HS-5 (cell line): ENCODE measurements at regions not wholly inside any gene's neighbourhood (a gene's known extent, or its start where the extent isn't known, plus 50 kb on each side); places are given as distances from the start of the nearest gene placed in this dataset.
"Not testable (repeated sequence)": the region's sequence is repeated elsewhere in the genome, so short reads cannot be mapped to it uniquely, and the experiment has no call there.

ENCODE experiments used
- DNase-seq: peaks from one replicate; pipeline ENCODE4 v3.0.0-alpha.2; 2012; ENCODE audit warnings: low read depth

GRCh38 chr1:79302380-79302930 is 295.9 kb upstream of the ADGRL4 start:
- DNase-seq, result no peak

GRCh38 chr1:79295967-79296366 is 289.4 kb upstream of the ADGRL4 start:
- DNase-seq, result no peak

GRCh38 chr1:79293611-79294010 is 287.1 kb upstream of the ADGRL4 start:
- DNase-seq, result no peak

GRCh38 chr1:79290927-79291474 is 284.5 kb upstream of the ADGRL4 start:
- no peak for DNase-seq

- DNase-seq, result no peak
Measured at GRCh38 chr1:79287982-79288381, 281.5 kb upstream of the ADGRL4 start.

- DNase-seq, result no peak
Measured at GRCh38 chr1:79285667-79286066, 279.1 kb upstream of the ADGRL4 start.

GRCh38 chr1:79283451-79283850 is 276.9 kb upstream of the ADGRL4 start:
- DNase-seq, result no peak

GRCh38 chr1:79281442-79281841 is 274.9 kb upstream of the ADGRL4 start:
- DNase-seq, result no peak

GRCh38 chr1:79271759-79272158 is 265.2 kb upstream of the ADGRL4 start:
- DNase-seq, result no peak

GRCh38 chr1:79264975-79265818 is 258.7 kb upstream of the ADGRL4 start:
- DNase-seq, result no peak

- DNase-seq, result no peak
Measured at GRCh38 chr1:79264285-79264684, 257.8 kb upstream of the ADGRL4 start.

GRCh38 chr1:79262745-79263258 is 256.3 kb upstream of the ADGRL4 start:
- DNase-seq, result no peak

GRCh38 chr1:79259390-79260336 is 253.1 kb upstream of the ADGRL4 start:
- peak; percentile 56 for DNase-seq

- no peak for DNase-seq
Measured at GRCh38 chr1:79255421-79255820, 248.9 kb upstream of the ADGRL4 start.

GRCh38 chr1:79252598-79252997 is 246.1 kb upstream of the ADGRL4 start:
- DNase-seq, result no peak

- no peak for DNase-seq
Measured at GRCh38 chr1:79239840-79240239, 233.3 kb upstream of the ADGRL4 start.

GRCh38 chr1:79235301-79236002 is 228.9 kb upstream of the ADGRL4 start:
- DNase-seq, result peak; percentile 3

- no peak for DNase-seq
Measured at GRCh38 chr1:79232818-79233217, 226.3 kb upstream of the ADGRL4 start.

GRCh38 chr1:79230751-79231150 is 224.2 kb upstream of the ADGRL4 start:
- DNase-seq, result not testable (repeated sequence)

- no peak for DNase-seq
Measured at GRCh38 chr1:79226963-79227362, 220.4 kb upstream of the ADGRL4 start.

GRCh38 chr1:79224537-79224936 is 218.0 kb upstream of the ADGRL4 start:
- no peak for DNase-seq
